ENCODE measurements at regions not wholly inside any gene's neighbourhood (a gene's known extent, or its start where the extent isn't known, plus 50 kb on each side); places are given as distances from the start of the nearest gene placed in this dataset.

GRCh38 chr11:80462211-80462610 is 1021.4 kb upstream of the TENM4 start:
- Histone ChIP-seq H3K4me3 (ENCODE audit: extremely low read depth, insufficient read depth, low read length, poor library complexity, severe bottlenecking) (no peak overlapping the region), H3K36me3 (ENCODE audit: control insufficient read depth, insufficient read depth, low read length) (no peaks in the 10 kb centered on the region), H3K4me1 (ENCODE audit: control insufficient read depth, insufficient read depth, low read length, poor library complexity, severe bottlenecking) (no peaks in the 10 kb centered on the region), H3K9me3 (ENCODE audit: control insufficient read depth, low read length) (peaks cover 4% of the 10 kb centered on the region), H3K27ac (ENCODE audit: low read depth, low read length, severe bottlenecking) (no peak overlapping the region)
- WGBS, 2 experiments (ENCODE audit: insufficient coverage in 2 of 2) = 89 to 100% methylated on average over 2 to 3 of the region's 3 CpGs

- Histone ChIP-seq H3K9me3 (ENCODE audit: control insufficient read depth, low read length) (no peaks in the 10 kb centered on the region), H3K4me1 (ENCODE audit: control insufficient read depth, insufficient read depth, low read length, poor library complexity, severe bottlenecking) (no peaks in the 10 kb centered on the region), H3K36me3 (ENCODE audit: control insufficient read depth, insufficient read depth, low read length) (no peaks in the 10 kb centered on the region), H3K27ac (ENCODE audit: low read depth, low read length, severe bottlenecking) (no peak overlapping the region), H3K4me3 (ENCODE audit: extremely low read depth, insufficient read depth, low read length, poor library complexity, severe bottlenecking) (no peak overlapping the region)
- WGBS, 2 experiments (ENCODE audit: insufficient coverage in 2 of 2) = 86 to 89% methylated on average over 1 of the region's 3 CpGs
Observed at GRCh38 chr11:80458376-80458775, 1017.5 kb upstream of the TENM4 start.

- H3K4me1 ChIP-seq (ENCODE audit: control insufficient read depth, insufficient read depth, low read length, poor library complexity, severe bottlenecking) = no peaks in the 10 kb centered on the region
- H3K27ac ChIP-seq (ENCODE audit: low read depth, low read length, severe bottlenecking) = no peak overlapping the region
- H3K4me3 ChIP-seq (ENCODE audit: extremely low read depth, insufficient read depth, low read length, poor library complexity, severe bottlenecking) = no peak overlapping the region
- no peaks in the 10 kb centered on the region for H3K9me3 ChIP-seq (ENCODE audit: control insufficient read depth, low read length)
- WGBS, 2 experiments (ENCODE audit: insufficient coverage in 2 of 2) = 75 to 100% methylated on average over 1 of the region's 2 CpGs
- H3K36me3 ChIP-seq (ENCODE audit: control insufficient read depth, insufficient read depth, low read length) = no peaks in the 10 kb centered on the region
Observed at GRCh38 chr11:80457823-80458222, 1017.0 kb upstream of the TENM4 start.

- Histone ChIP-seq H3K4me1 (ENCODE audit: control insufficient read depth, insufficient read depth, low read length, poor library complexity, severe bottlenecking) (peaks cover 4% of the 10 kb centered on the region), H3K27ac (ENCODE audit: low read depth, low read length, severe bottlenecking) (no peak overlapping the region), H3K36me3 (ENCODE audit: control insufficient read depth, insufficient read depth, low read length) (no peaks in the 10 kb centered on the region), H3K4me3 (ENCODE audit: extremely low read depth, insufficient read depth, low read length, poor library complexity, severe bottlenecking) (no peak overlapping the region), H3K9me3 (ENCODE audit: control insufficient read depth, low read length) (no peaks in the 10 kb centered on the region)
- whole genome bisulfite sequencing, 2 experiments (ENCODE audit: insufficient coverage in 2 of 2) = no CpG with 5 or more reads among the region's 1 CpG
Observed at GRCh38 chr11:80455818-80456217, 1015.0 kb upstream of the TENM4 start.

GRCh38 chr11:80451105-80451504 is 1010.3 kb upstream of the TENM4 start:
- H3K36me3 ChIP-seq (ENCODE audit: control insufficient read depth, insufficient read depth, low read length) = no peaks in the 10 kb centered on the region
- H3K27ac ChIP-seq (ENCODE audit: low read depth, low read length, severe bottlenecking) = no peak overlapping the region
- no peaks in the 10 kb centered on the region for H3K9me3 ChIP-seq (ENCODE audit: control insufficient read depth, low read length)
- peaks cover 4% of the 10 kb centered on the region for H3K4me1 ChIP-seq (ENCODE audit: control insufficient read depth, insufficient read depth, low read length, poor library complexity, severe bottlenecking)
- WGBS, 2 experiments (ENCODE audit: insufficient coverage in 2 of 2) = 94 to 100% methylated on average over 1 of the region's 5 CpGs
- H3K4me3 ChIP-seq (ENCODE audit: extremely low read depth, insufficient read depth, low read length, poor library complexity, severe bottlenecking) = no peak overlapping the region

GRCh38 chr11:80448709-80449108 is 1007.9 kb upstream of the TENM4 start:
- 72 to 100% methylated on average over 1 to 2 of the region's 2 CpGs for WGBS, 2 experiments (ENCODE audit: insufficient coverage in 2 of 2)
- no peak overlapping the region for H3K4me3 ChIP-seq (ENCODE audit: extremely low read depth, insufficient read depth, low read length, poor library complexity, severe bottlenecking)
- H3K36me3 ChIP-seq (ENCODE audit: control insufficient read depth, insufficient read depth, low read length) = no peaks in the 10 kb centered on the region
- H3K9me3 ChIP-seq (ENCODE audit: control insufficient read depth, low read length) = no peaks in the 10 kb centered on the region
- peaks cover 4% of the 10 kb centered on the region for H3K4me1 ChIP-seq (ENCODE audit: control insufficient read depth, insufficient read depth, low read length, poor library complexity, severe bottlenecking)
- H3K27ac ChIP-seq (ENCODE audit: low read depth, low read length, severe bottlenecking) = no peak overlapping the region

GRCh38 chr11:80443177-80443576 is 1002.3 kb upstream of the TENM4 start:
- Histone ChIP-seq H3K9me3 (ENCODE audit: control insufficient read depth, low read length) (no peaks in the 10 kb centered on the region), H3K4me3 (ENCODE audit: extremely low read depth, insufficient read depth, low read length, poor library complexity, severe bottlenecking) (no peak overlapping the region), H3K27ac (ENCODE audit: low read depth, low read length, severe bottlenecking) (no peak overlapping the region), H3K4me1 (ENCODE audit: control insufficient read depth, insufficient read depth, low read length, poor library complexity, severe bottlenecking) (peaks cover 10% of the 10 kb centered on the region), H3K36me3 (ENCODE audit: control insufficient read depth, insufficient read depth, low read length) (no peaks in the 10 kb centered on the region)
- WGBS, 2 experiments (ENCODE audit: insufficient coverage in 2 of 2) = 100% methylated on average over 2 of the region's 2 CpGs; no CpG with 5 or more reads in 1 of the 2 experiments

GRCh38 chr11:80441821-80442220 is 1001.0 kb upstream of the TENM4 start:
- H3K9me3 ChIP-seq (ENCODE audit: control insufficient read depth, low read length) = no peaks in the 10 kb centered on the region
- H3K4me1 ChIP-seq (ENCODE audit: control insufficient read depth, insufficient read depth, low read length, poor library complexity, severe bottlenecking) = peaks cover 10% of the 10 kb centered on the region
- H3K4me3 ChIP-seq (ENCODE audit: extremely low read depth, insufficient read depth, low read length, poor library complexity, severe bottlenecking) = no peak overlapping the region
- H3K27ac ChIP-seq (ENCODE audit: low read depth, low read length, severe bottlenecking) = no peak overlapping the region
- 83 to 97% methylated on average over 2 to 3 of the region's 3 CpGs for WGBS, 2 experiments (ENCODE audit: insufficient coverage in 2 of 2)
- no peaks in the 10 kb centered on the region for H3K36me3 ChIP-seq (ENCODE audit: control insufficient read depth, insufficient read depth, low read length)

- Histone ChIP-seq H3K4me1 (ENCODE audit: control insufficient read depth, insufficient read depth, low read length, poor library complexity, severe bottlenecking) (peaks cover 10% of the 10 kb centered on the region), H3K9me3 (ENCODE audit: control insufficient read depth, low read length) (no peaks in the 10 kb centered on the region), H3K36me3 (ENCODE audit: control insufficient read depth, insufficient read depth, low read length) (no peaks in the 10 kb centered on the region), H3K27ac (ENCODE audit: low read depth, low read length, severe bottlenecking) (no peak overlapping the region), H3K4me3 (ENCODE audit: extremely low read depth, insufficient read depth, low read length, poor library complexity, severe bottlenecking) (no peak overlapping the region)
- 86% methylated on average over 1 of the region's 4 CpGs; no CpG with 5 or more reads in 1 of the 2 experiments for WGBS, 2 experiments (ENCODE audit: insufficient coverage in 2 of 2)
Observed at GRCh38 chr11:80440835-80441234, 1000.0 kb upstream of the TENM4 start.

GRCh38 chr11:80436547-80436946 is 995.7 kb upstream of the TENM4 start:
- peaks cover 3% of the 10 kb centered on the region for H3K4me1 ChIP-seq (ENCODE audit: control insufficient read depth, insufficient read depth, low read length, poor library complexity, severe bottlenecking)
- no CpG with 5 or more reads among the region's 1 CpG for WGBS, 2 experiments (ENCODE audit: insufficient coverage in 2 of 2)
- no peaks in the 10 kb centered on the region for H3K9me3 ChIP-seq (ENCODE audit: control insufficient read depth, low read length)
- no peaks in the 10 kb centered on the region for H3K36me3 ChIP-seq (ENCODE audit: control insufficient read depth, insufficient read depth, low read length)
- H3K4me3 ChIP-seq (ENCODE audit: extremely low read depth, insufficient read depth, low read length, poor library complexity, severe bottlenecking) = no peak overlapping the region
- no peak overlapping the region for H3K27ac ChIP-seq (ENCODE audit: low read depth, low read length, severe bottlenecking)

- H3K4me3 ChIP-seq (ENCODE audit: extremely low read depth, insufficient read depth, low read length, poor library complexity, severe bottlenecking) = no peak overlapping the region
- H3K9me3 ChIP-seq (ENCODE audit: control insufficient read depth, low read length) = no peaks in the 10 kb centered on the region
- no peaks in the 10 kb centered on the region for H3K4me1 ChIP-seq (ENCODE audit: control insufficient read depth, insufficient read depth, low read length, poor library complexity, severe bottlenecking)
- no peak overlapping the region for H3K27ac ChIP-seq (ENCODE audit: low read depth, low read length, severe bottlenecking)
- no peaks in the 10 kb centered on the region for H3K36me3 ChIP-seq (ENCODE audit: control insufficient read depth, insufficient read depth, low read length)
Observed at GRCh38 chr11:80435345-80435744, 994.5 kb upstream of the TENM4 start.

All from mesodermal cell (in vitro differentiated cells).